ENCODE measurements at regions not wholly inside any gene's neighbourhood (a gene's known extent, or its start where the extent isn't known, plus 50 kb on each side); places are given as distances from the start of the nearest gene placed in this dataset.

- Histone ChIP-seq H3K27ac (ENCODE audit: low read length) (no peak overlapping the region), H3K4me1 (ENCODE audit: control insufficient read depth, insufficient read depth, low read length) (no peaks in the 10 kb centered on the region), H3K27me3 (ENCODE audit: control insufficient read depth, insufficient read depth, low read length) (no peaks in the 10 kb centered on the region), H3K4me3 (ENCODE audit: low read length) (no peak overlapping the region), H3K36me3 (ENCODE audit: control insufficient read depth, insufficient read depth, low read length) (no peaks in the 10 kb centered on the region), H3K9me3 (ENCODE audit: control insufficient read depth, low read depth, low read length) (no peaks in the 10 kb centered on the region)
- WGBS (ENCODE audit: insufficient coverage, low lambda C conversion rate) = no CpG with 5 or more reads among the region's 1 CpG
- no peak for DNase-seq
These were observed 377.1 kb upstream of the RORB start for GRCh38 chr9:74120061-74120460.

GRCh38 chr9:74120470-74120869 is 376.7 kb upstream of the RORB start:
- DNase-seq = no peak
- no peaks in the 10 kb centered on the region for H3K4me1 ChIP-seq (ENCODE audit: control insufficient read depth, insufficient read depth, low read length)
- H3K27ac ChIP-seq (ENCODE audit: low read length) = no peak overlapping the region
- H3K27me3 ChIP-seq (ENCODE audit: control insufficient read depth, insufficient read depth, low read length) = no peaks in the 10 kb centered on the region
- H3K4me3 ChIP-seq (ENCODE audit: low read length) = no peak overlapping the region
- no peaks in the 10 kb centered on the region for H3K36me3 ChIP-seq (ENCODE audit: control insufficient read depth, insufficient read depth, low read length)
- 100% methylated on average over 1 of the region's 4 CpGs for WGBS (ENCODE audit: insufficient coverage, low lambda C conversion rate)
- H3K9me3 ChIP-seq (ENCODE audit: control insufficient read depth, low read depth, low read length) = no peaks in the 10 kb centered on the region

- Histone ChIP-seq H3K4me3 (ENCODE audit: low read length) (no peak overlapping the region), H3K36me3 (ENCODE audit: control insufficient read depth, insufficient read depth, low read length) (no peaks in the 10 kb centered on the region), H3K27me3 (ENCODE audit: control insufficient read depth, insufficient read depth, low read length) (no peaks in the 10 kb centered on the region), H3K4me1 (ENCODE audit: control insufficient read depth, insufficient read depth, low read length) (no peaks in the 10 kb centered on the region), H3K27ac (ENCODE audit: low read length) (no peak overlapping the region), H3K9me3 (ENCODE audit: control insufficient read depth, low read depth, low read length) (no peaks in the 10 kb centered on the region)
- WGBS (ENCODE audit: insufficient coverage, low lambda C conversion rate) = 100% methylated on average over 1 of the region's 2 CpGs
- no peak for DNase-seq
These were observed 374.9 kb upstream of the RORB start for GRCh38 chr9:74122216-74122615.

- H3K4me1 ChIP-seq (ENCODE audit: control insufficient read depth, insufficient read depth, low read length) = no peaks in the 10 kb centered on the region
- no CpG with 5 or more reads among the region's 4 CpGs for WGBS (ENCODE audit: insufficient coverage, low lambda C conversion rate)
- H3K4me3 ChIP-seq (ENCODE audit: low read length) = no peak overlapping the region
- no peak for DNase-seq
- H3K27me3 ChIP-seq (ENCODE audit: control insufficient read depth, insufficient read depth, low read length) = no peaks in the 10 kb centered on the region
- no peaks in the 10 kb centered on the region for H3K9me3 ChIP-seq (ENCODE audit: control insufficient read depth, low read depth, low read length)
- H3K36me3 ChIP-seq (ENCODE audit: control insufficient read depth, insufficient read depth, low read length) = no peaks in the 10 kb centered on the region
- no peak overlapping the region for H3K27ac ChIP-seq (ENCODE audit: low read length)
These were observed 374.5 kb upstream of the RORB start for GRCh38 chr9:74122661-74123060.

GRCh38 chr9:74125941-74126340 is 371.2 kb upstream of the RORB start:
- no peak overlapping the region for H3K27ac ChIP-seq (ENCODE audit: low read length)
- H3K27me3 ChIP-seq (ENCODE audit: control insufficient read depth, insufficient read depth, low read length) = no peaks in the 10 kb centered on the region
- no peaks in the 10 kb centered on the region for H3K4me1 ChIP-seq (ENCODE audit: control insufficient read depth, insufficient read depth, low read length)
- 43% methylated on average over 1 of the region's 5 CpGs for WGBS (ENCODE audit: insufficient coverage, low lambda C conversion rate)
- DNase-seq = no peak
- no peak overlapping the region for H3K4me3 ChIP-seq (ENCODE audit: low read length)
- H3K9me3 ChIP-seq (ENCODE audit: control insufficient read depth, low read depth, low read length) = no peaks in the 10 kb centered on the region
- no peaks in the 10 kb centered on the region for H3K36me3 ChIP-seq (ENCODE audit: control insufficient read depth, insufficient read depth, low read length)

GRCh38 chr9:74132986-74133385 is 364.1 kb upstream of the RORB start:
- Histone ChIP-seq H3K9me3 (ENCODE audit: control insufficient read depth, low read depth, low read length) (no peaks in the 10 kb centered on the region), H3K4me1 (ENCODE audit: control insufficient read depth, insufficient read depth, low read length) (no peaks in the 10 kb centered on the region), H3K27ac (ENCODE audit: low read length) (no peak overlapping the region), H3K27me3 (ENCODE audit: control insufficient read depth, insufficient read depth, low read length) (no peaks in the 10 kb centered on the region), H3K36me3 (ENCODE audit: control insufficient read depth, insufficient read depth, low read length) (no peaks in the 10 kb centered on the region), H3K4me3 (ENCODE audit: low read length) (no peak overlapping the region)
- WGBS (ENCODE audit: insufficient coverage, low lambda C conversion rate) = no CpG with 5 or more reads among the region's 7 CpGs
- DNase-seq = no peak

- H3K27ac ChIP-seq (ENCODE audit: low read length) = no peak overlapping the region
These were observed 363.2 kb upstream of the RORB start for GRCh38 chr9:74133921-74134320.

GRCh38 chr9:74138182-74138581 is 359.0 kb upstream of the RORB start:
- H3K4me3 ChIP-seq (ENCODE audit: low read length) = no peak overlapping the region
- H3K27ac ChIP-seq (ENCODE audit: low read length) = no peak overlapping the region
- no peaks in the 10 kb centered on the region for H3K36me3 ChIP-seq (ENCODE audit: control insufficient read depth, insufficient read depth, low read length)
- H3K9me3 ChIP-seq (ENCODE audit: control insufficient read depth, low read depth, low read length) = no peaks in the 10 kb centered on the region
- H3K4me1 ChIP-seq (ENCODE audit: control insufficient read depth, insufficient read depth, low read length) = no peaks in the 10 kb centered on the region
- H3K27me3 ChIP-seq (ENCODE audit: control insufficient read depth, insufficient read depth, low read length) = no peaks in the 10 kb centered on the region
- DNase-seq = no peak
- WGBS (ENCODE audit: insufficient coverage, low lambda C conversion rate) = 40% methylated on average over 1 of the region's 2 CpGs

More at GRCh38 chr9:74133921-74134320, 363.2 kb upstream of the RORB start:
- Histone ChIP-seq H3K27me3 (ENCODE audit: control insufficient read depth, insufficient read depth, low read length) (no peaks in the 10 kb centered on the region), H3K9me3 (ENCODE audit: control insufficient read depth, low read depth, low read length) (no peaks in the 10 kb centered on the region), H3K4me3 (ENCODE audit: low read length) (no peak overlapping the region), H3K4me1 (ENCODE audit: control insufficient read depth, insufficient read depth, low read length) (no peaks in the 10 kb centered on the region), H3K36me3 (ENCODE audit: control insufficient read depth, insufficient read depth, low read length) (no peaks in the 10 kb centered on the region)
- WGBS (ENCODE audit: insufficient coverage, low lambda C conversion rate) = no CpG with 5 or more reads among the region's 6 CpGs
- no peak for DNase-seq

- DNase-seq = no peak
- H3K27me3 ChIP-seq (ENCODE audit: control insufficient read depth, insufficient read depth, low read length) = no peaks in the 10 kb centered on the region
- H3K9me3 ChIP-seq (ENCODE audit: control insufficient read depth, low read depth, low read length) = no peaks in the 10 kb centered on the region
- WGBS (ENCODE audit: insufficient coverage, low lambda C conversion rate) = 17% methylated on average over 1 of the region's 2 CpGs
- H3K27ac ChIP-seq (ENCODE audit: low read length) = no peak overlapping the region
- no peaks in the 10 kb centered on the region for H3K36me3 ChIP-seq (ENCODE audit: control insufficient read depth, insufficient read depth, low read length)
- no peak overlapping the region for H3K4me3 ChIP-seq (ENCODE audit: low read length)
- no peaks in the 10 kb centered on the region for H3K4me1 ChIP-seq (ENCODE audit: control insufficient read depth, insufficient read depth, low read length)
These were observed 357.0 kb upstream of the RORB start for GRCh38 chr9:74140141-74140540.

GRCh38 chr9:74147906-74148305 is 349.2 kb upstream of the RORB start:
- Histone ChIP-seq H3K4me3 (ENCODE audit: low read length) (no peak overlapping the region), H3K4me1 (ENCODE audit: control insufficient read depth, insufficient read depth, low read length) (no peaks in the 10 kb centered on the region), H3K36me3 (ENCODE audit: control insufficient read depth, insufficient read depth, low read length) (no peaks in the 10 kb centered on the region), H3K9me3 (ENCODE audit: control insufficient read depth, low read depth, low read length) (no peaks in the 10 kb centered on the region), H3K27ac (ENCODE audit: low read length) (no peak overlapping the region), H3K27me3 (ENCODE audit: control insufficient read depth, insufficient read depth, low read length) (no peaks in the 10 kb centered on the region)
- no peak for DNase-seq
- WGBS (ENCODE audit: insufficient coverage, low lambda C conversion rate) = no CpG with 5 or more reads among the region's 1 CpG

GRCh38 chr9:74172874-74173273 is 324.3 kb upstream of the RORB start:
- Histone ChIP-seq H3K9me3 (ENCODE audit: control insufficient read depth, low read depth, low read length) (no peaks in the 10 kb centered on the region), H3K36me3 (ENCODE audit: control insufficient read depth, insufficient read depth, low read length) (no peaks in the 10 kb centered on the region), H3K4me1 (ENCODE audit: control insufficient read depth, insufficient read depth, low read length) (no peaks in the 10 kb centered on the region), H3K27me3 (ENCODE audit: control insufficient read depth, insufficient read depth, low read length) (no peaks in the 10 kb centered on the region), H3K4me3 (ENCODE audit: low read length) (no peak overlapping the region), H3K27ac (ENCODE audit: low read length) (no peak overlapping the region)
- no CpG with 5 or more reads among the region's 3 CpGs for WGBS (ENCODE audit: insufficient coverage, low lambda C conversion rate)
- no peak for DNase-seq

Measured in large intestine (tissue), 3 donors.